AG09319 (cell line): ENCODE measurements at regions not wholly inside any gene's neighbourhood (a gene's known extent, or its start where the extent isn't known, plus 50 kb on each side); places are given as distances from the start of the nearest gene placed in this dataset.

Experiments used
- DNase-seq: peaks from one replicate; pipeline ENCODE4 v3.0.0-alpha.2; 2010; ENCODE audit warnings: low read depth; ENCODE audit errors: extremely low read depth
- CTCF ChIP-seq: IDR thresholded peaks from 2 replicates; pipeline ENCODE4 v1.5.1; 2011; ENCODE audit warnings: low read depth, mild to moderate bottlenecking, inconsistent platforms, low read length, moderate library complexity

GRCh38 chr21:28669321-28669720, 323.4 kb downstream of the LTN1 start:
- TF ChIP-seq CTCF: no peak
- DNase-seq: no peak

- no peak for DNase-seq
- no peak for TF ChIP-seq CTCF
These were observed 328.9 kb downstream of the LTN1 start for GRCh38 chr21:28663754-28664153.

DNA sequence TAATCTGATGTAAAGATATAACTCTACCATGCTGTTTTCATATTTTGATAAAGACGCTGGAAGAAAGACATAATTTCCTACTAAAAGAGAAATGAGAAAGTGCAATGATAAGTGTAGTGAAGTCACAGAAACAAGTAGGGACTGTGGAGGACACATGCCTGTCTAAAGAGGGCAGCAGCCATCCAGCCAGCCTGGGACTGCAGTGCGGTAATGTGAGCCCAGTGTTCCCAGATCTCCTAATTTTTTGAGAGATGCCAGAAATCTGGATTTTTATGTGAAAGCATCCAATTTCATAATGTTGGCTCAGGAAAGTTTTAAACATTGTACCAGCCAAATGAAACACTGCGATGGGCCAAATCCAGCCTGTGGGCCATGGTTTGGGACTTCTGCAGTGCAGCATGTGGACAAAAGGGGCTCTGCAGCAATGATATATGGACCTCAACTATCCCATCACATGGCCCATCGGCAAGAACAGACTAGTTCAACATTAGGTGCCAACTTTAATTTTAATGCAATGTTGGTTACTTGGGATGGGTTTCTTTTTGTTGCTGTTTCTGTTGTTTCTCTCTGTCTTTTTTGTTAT, 329.5 kb downstream of the LTN1 start:
- DNase-seq: no peak
- TF ChIP-seq CTCF: no peak

- no peak for TF ChIP-seq CTCF
- no peak for DNase-seq
These were observed 335.1 kb downstream of the LTN1 start for GRCh38 chr21:28657566-28657965.

- DNase-seq: no peak
- TF ChIP-seq CTCF: no peak
These were observed 337.2 kb downstream of the LTN1 start for GRCh38 chr21:28655471-28655870.

DNA sequence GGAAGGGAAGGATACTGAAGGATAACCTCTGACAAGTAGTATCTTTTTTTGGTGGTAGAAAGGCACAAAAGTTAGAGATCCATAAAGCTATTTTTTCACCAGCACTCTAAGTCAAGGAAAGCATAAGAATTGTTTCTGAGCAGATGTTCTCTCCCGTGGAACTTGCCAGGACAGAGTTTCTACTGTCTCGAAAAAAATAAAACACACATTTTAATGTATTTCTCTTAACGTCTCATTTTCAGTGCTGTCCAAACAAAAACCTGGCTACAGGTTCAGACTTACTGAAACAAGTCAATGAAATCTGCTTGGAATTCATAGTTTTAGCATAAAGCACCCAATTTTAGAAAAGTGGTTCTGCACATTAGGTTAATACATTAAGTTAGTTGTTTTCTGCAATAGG, 338.3 kb downstream of the LTN1 start:
- no peak for DNase-seq
- TF ChIP-seq CTCF: no peak

- TF ChIP-seq CTCF: peak; percentile 7
- DNase-seq: no peak
These were observed 347.9 kb downstream of the LTN1 start for GRCh38 chr21:28644762-28645161.
